HG03342 (cell line): ENCODE measurements at regions not wholly inside any gene's neighbourhood (a gene's known extent, or its start where the extent isn't known, plus 50 kb on each side); places are given as distances from the start of the nearest gene placed in this dataset.

Experiments
- ATAC-seq: cut with Tn5 transposase; IDR thresholded peaks from one replicate; pipeline ENCODE4 v1.9.1; 2021; ENCODE audit warnings: mild to moderate bottlenecking, moderate library complexity; ENCODE audit not compliant: unreplicated experiment

DNA sequence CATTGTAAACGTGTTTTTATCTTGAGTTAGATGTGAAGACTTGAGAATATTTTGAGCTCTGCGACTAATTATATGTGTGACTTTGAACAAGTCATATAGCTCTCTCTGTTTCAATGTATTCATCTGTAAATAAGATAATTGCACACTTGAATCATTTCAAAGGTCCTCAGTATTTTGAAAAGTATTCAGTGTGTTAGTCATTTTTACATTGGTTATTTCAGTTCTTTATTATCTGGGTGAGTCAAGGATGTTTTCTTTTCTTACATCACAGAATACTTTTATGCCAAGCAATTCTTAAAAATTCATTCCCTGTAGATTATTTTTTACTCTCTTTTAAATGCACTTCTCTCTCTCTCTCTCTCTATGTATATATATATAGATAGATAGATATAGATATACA, 1098.0 kb upstream of the ZEB2 start:
- no peak for ATAC-seq

DNA sequence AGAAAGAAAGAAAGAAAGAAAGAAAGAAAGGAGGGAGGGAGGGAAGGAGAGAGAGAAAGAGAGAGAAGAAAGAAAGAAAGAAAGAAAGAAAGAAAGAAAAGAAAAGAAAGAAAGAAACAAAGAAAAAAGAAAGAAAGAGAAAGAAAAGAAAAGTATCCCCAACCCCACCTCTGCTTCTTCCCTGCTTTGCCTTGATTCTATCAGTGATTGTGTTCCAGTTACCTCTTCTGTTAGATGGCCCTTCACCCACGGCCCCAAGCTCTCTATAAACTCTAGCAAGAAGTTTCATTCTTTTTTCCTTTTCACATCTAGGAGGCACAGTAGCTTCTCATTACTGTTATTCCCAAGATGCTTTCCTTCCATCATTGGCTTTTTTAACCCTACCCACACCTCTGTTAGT, 1097.5 kb upstream of the ZEB2 start:
- no peak for ATAC-seq

DNA sequence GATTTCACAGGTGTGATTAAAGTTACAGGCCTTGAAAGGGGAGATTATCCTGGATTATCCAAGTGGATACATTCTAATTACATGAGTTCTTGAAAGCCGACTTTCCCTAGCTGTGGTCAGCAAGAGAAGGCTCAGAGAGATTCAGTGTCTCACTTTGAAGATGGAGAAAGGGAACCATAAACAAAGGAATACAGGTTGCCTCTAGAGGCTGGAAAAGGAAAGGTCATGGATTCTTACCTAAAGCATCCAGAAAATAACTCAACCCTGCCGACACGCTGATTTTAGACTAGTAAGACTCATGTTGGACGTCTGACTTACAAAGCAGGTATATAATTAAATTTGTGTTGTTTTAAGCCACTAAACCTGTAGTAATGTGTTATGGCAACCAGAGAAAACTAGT, 1095.7 kb upstream of the ZEB2 start:
- no peak for ATAC-seq

DNA sequence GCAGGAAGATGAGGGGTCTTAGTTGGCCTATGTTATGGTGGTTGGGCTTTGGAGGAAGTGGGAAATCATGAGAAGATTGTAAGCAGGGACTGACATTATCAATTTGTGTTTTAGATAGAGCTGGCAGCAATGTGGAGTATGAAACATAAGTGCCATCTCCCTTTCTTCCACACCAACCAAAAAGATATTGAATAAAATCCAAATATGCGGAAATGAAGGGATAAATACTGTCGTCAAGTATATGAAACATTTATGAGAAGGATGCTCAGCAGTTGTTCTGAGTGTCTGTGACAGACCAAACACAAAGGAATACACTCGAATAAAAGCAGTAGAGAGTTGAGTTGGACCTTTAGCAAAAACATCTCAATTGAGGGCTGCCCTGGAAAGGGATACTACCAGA, 1090.0 kb upstream of the ZEB2 start:
- no peak for ATAC-seq

DNA sequence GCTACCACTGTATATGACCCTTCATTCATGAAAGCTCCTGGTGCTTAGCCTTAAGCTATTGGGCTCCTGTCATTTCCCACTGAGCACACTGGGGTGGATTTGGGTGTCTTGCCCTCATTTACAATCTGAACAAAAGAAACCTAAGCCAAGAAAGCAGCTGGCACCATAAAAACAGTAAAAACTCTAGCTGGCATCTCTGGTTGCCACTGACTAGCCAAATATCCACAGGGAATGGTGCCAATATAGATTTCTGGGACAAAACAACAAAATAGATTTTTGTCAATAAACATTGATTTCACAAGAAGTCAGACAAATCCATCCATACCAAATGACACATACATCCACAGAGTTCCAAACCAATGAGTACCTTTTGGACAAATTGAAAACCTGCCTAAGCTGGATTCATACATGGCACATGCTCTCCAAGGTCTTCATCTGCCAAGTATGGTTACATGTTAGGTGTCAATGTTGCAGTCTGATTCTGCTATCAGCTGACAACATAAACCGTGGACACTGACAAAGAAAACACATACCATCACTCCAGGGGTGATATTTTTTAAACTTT, 1081.5 kb upstream of the ZEB2 start:
- ATAC-seq, result no peak

DNA sequence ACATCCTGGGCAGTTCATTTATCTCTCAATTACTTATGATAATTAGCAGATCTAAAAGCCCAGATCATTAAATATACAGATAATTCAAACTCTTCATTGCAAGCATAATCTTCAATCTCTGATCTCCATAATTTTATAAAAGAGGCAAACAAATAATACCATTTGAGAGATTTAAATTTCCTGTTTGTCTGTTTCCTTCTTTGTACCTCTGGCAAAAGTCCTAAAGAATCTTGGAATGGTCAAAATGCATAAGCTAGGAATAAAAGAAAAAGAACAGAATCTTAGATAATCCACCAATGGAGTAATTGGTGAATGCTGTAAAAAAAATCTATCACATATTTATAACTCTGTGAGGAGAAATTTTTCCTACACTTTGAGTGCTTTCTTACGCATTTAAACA, 1080.9 kb upstream of the ZEB2 start:
- no peak for ATAC-seq

DNA sequence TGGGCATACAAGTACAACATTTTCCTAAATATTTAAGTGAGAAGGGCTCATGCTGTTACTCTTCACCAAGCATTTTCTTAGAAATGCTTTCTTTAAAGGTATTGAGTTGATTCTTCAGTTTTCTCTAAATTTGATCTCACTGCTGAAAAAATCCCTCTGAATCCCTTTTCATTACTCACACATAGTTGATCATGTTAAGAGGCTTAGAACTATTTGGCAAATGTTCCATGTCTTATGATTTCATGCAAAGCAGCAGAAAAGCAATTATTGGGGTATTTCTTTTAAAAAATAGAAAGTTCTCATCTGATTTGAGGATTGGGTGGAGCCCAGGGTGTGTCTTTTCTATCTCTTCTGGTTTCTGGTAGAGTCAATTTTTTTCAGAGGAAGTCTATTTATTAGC, 1079.8 kb upstream of the ZEB2 start:
- ATAC-seq, result no peak

DNA sequence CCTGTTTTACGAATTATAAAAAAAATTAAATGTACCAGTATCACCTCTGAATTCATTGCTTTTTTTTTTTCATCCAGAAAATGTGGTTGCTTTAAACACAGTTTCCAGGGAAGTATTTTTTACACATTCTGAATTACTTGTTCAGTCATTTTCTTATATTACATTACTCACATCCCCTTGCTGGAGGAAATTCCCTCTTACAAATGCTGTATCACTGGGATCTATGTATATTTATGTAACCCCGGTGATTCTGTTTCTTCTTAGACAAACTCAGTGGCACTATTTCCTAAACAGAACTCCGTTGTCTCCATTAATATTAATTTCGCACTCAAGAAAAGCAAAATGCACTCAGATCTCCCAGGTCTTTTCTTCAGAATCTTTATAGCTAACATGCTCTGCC, 1078.5 kb upstream of the ZEB2 start:
- ATAC-seq, result no peak

DNA sequence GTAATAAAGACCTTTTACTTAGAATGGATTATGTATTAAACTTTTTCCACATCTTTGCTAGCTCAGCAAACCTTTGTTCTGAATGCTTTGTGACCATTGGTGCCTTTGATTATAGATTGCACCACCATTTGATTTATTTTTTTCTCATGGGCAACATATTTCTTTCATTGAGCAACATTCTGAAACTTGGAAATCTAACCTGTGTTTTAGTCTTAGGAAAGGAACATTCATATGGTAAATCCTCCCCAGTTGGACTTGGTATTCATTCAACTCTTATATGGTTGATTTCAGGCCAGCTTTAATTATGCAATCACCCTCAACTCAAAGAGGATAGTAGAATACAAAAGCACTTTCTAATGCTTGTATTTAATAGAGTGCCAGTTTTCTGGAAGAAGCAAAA, 1077.9 kb upstream of the ZEB2 start:
- no peak for ATAC-seq

DNA sequence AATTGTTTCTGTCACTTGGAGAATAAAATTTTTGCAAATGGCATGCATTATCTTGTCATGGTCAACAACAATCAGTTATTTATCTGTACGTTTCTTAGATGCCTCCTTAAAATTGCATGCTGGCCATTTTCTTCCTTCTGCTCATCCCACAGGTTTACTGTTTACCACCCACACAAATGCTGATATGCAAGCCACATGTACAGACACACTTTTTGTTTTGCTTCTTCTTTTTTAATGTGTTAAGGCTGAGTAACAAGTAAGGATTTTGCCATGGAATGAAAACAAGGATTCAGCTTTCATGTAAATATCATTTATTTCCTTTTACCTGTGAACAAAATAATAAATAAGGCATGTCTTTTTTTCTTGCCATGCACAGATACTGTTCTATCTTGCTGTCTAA, 1077.1 kb upstream of the ZEB2 start:
- ATAC-seq, result no peak

DNA sequence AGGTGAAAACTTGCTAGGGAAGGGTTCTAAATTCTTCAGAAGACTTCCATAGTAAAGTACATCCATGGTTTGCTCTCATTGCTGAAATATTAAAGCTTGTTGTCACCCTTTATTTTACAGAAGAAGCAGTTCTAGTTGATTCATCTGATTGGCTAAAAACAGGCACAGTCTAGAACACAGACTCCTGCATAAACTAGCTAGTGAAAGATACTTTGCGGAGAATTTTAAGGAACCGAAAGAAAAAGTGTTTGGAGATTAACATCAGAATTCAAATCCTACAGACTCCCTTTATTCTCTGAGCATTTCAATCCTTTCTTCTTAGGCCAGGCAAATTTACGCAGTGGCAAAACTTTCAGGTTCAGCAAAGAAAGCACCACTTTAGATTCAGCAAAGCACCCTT, 1076.5 kb upstream of the ZEB2 start:
- no peak for ATAC-seq

DNA sequence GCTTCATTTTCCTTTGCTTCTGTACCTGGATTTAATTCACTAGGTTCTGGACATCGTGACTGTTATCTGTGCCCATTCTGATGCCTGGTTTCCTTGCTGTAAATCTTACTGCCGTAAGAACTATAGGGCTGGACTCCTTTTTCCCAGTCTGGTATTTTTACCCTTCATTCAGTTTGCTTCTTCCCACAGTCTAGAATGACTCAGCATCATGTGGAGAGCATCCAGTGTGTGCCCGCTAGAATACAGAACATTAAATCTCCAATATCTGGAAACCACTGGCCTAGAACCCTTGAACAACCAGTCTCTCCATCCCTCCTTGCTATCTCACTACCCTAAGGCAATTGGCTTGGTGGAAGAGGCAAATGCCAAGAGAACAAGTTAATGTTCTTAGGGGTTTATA, 1075.4 kb upstream of the ZEB2 start:
- no peak for ATAC-seq

DNA sequence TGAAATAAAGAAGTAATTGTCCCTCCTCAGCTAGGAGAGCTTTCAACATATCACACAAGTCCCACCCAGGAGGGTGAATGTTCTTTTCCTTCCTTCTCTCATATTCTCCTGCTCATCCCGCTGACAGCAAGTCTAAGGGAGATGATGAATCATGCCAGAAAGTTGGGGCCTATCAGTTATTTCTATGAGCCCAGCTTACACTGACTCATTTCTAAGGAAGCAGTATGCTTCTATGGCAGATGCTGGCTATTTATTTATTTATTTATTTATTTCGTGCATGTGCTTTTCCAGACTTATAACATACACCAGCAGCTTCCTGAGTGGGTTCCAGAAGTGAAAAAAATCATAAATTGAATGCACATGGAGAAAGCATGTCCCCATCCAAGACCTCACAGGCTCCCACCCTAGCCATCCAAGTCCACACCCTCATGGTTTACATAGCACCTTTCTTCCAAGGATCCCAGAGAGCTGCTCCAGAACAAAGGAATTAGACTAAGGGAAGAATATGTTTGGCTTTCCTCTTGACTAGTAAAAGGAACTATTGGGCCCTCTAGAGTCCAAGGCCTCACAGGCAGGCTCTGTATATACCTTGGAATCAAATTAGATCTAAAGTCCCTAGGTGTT, 1074.2 kb upstream of the ZEB2 start:
- ATAC-seq, result no peak

DNA sequence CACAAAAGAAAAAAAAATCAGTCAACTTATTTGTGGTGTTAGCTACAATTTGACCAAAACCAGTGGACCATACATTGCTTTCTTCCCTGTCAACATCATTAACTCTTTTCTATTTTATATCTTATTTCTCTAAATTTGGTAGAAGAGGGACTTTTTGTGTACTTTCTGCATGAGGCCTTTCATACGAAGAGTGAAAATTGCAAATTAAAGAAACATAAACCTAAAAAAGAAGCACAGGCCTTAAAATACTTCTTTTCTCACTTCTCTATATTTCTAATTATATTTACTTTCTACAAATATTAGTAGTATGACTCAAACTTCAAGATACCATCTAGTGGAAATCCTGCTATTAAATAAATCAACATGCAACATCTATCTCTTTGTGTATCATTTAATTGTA, 1073.4 kb upstream of the ZEB2 start:
- ATAC-seq, result no peak

DNA sequence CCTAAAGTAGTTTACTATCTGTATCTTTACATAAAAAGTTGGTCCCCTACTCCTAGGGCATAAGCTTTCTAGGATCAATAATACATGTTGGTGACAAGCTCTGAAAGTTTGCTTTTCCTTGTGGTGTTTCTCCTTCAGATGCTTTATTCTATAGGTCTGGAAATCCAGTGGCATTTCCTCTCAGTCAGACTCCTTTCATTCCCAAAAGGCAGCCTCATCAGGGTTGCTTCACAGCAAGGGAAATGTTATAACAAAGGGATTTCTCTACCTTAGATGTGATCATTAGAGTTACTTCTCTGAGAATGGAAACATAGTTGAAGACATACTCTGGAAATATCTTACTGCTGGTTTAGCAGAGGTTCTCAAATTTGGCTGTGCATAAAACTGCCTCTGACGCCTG, 1072.4 kb upstream of the ZEB2 start:
- ATAC-seq, result no peak

DNA sequence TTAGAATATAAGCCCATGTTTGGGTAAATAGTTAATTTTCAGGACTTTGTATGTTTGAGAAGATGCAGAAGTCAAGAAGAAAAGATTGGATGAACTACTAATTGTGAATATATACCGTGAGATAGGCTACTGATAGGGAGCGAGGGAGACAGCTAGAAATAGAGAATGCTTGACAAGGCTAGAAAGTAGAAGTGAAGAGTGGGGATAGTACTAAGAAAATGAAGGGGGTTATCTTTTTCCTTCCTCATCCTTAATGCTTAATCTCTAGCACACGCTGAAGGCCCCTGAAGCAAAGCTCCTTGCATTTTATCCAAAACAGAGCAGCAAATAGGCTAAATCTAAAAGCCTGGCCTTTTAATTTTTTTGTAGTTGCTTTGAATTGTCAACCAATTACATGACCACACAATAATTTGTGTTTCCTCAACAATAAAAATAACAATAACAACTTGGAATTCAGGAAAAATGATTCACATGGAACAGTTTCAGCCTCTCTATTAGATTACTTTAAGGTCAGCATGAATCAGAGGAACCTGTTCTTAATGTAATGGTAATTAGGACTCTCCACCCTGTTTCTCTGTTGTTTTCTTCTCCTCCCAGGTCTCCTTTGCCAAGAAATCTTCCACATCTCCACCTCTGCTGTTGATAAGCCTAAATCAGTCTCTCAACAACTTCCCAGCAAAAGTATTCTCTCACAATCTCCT, 1071.3 kb upstream of the ZEB2 start:
- no peak for ATAC-seq

DNA sequence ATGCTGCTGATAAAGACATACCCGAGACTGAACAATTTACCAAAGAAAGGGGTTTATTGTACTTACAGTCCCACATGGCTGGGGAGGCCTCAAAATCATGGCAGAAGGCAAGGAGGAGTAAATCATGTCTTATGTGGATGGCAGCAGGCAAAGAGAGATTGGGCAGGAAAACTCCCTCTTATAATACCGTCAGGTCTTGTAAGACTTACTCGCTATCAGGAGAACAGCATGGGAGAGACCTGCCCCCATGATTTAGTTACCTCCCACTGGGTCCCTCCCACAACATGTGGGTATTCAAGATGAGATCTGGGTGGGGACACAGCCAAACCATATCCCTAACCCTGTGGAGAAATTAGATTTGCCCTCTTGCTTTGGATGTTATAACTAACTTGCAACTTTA, 1068.0 kb upstream of the ZEB2 start:
- ATAC-seq, result no peak

DNA sequence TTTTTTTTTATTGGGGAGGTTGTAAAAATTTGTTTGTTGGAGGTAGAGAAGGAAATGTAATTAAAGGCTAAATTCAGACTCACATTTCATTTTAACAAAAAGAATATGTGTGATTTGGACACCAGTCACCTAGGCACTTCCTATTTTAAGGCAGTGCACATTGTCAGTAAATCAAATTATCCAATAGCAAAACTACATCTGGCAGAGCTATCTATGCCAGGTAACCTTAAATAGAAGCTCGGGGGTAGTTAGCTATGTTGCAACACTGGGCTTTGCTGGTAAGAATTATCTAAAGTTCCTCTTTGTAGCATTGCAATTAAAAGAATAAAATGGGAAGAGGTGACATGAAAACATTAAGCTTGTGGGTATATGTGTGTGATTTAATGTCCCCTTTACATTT, 1064.4 kb upstream of the ZEB2 start:
- no peak for ATAC-seq

DNA sequence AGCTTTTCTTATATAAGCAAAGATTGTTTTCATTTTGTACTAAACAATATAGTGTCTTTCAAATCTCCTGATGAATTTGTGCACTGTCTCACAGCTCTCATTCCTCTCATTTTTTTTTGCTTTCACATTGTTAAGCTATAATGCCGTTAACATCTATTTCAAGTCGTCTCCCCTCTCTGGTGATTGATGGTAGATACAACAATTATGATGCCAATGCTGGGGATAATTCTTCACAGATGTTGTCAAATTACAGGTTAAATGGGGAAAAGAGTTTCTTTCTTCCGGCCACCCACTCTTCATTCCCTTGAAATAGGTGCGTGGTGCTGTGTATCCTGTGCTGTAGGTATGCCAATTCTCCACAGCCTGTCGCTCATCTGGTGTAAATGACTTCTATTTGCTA, 1053.7 kb upstream of the ZEB2 start:
- ATAC-seq, result no peak

DNA sequence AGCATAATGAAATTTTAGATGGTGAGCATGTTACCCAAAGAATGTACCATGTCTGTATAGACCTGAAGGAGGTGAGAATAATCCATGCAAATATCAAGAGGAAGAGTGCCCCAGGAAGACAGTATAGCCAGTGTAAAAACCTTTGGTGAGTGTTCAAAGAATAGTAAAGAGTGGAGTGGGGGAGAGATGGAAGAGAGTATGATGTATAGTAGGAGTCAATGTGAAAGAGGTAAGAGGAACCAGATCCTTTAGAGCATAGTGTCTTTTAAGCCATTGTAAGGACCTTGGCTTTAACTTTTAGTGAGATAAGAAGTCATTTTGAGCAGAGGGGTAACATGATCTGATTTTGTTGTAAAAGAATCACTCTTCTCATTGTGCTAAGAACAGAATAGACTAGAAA, 1052.3 kb upstream of the ZEB2 start:
- ATAC-seq, result no peak

DNA sequence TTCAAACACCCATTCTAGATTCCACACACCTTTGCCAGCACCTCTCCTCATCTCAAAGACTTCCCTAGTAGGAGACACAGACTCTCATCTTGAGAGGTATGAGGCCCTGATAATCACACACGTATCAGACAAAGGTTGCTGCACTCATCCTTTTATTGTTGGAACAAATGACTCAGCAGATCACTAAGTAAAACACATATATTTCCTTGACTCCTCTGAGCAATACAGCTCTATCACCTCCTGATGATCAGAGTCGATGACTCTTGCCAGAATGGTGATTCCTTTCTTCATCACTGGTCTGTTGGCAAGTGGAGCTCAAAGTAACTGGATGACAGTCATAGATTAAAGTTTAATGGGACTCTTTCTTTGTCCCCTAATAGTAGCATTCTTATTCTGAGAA, 1049.2 kb upstream of the ZEB2 start:
- ATAC-seq, result no peak

DNA sequence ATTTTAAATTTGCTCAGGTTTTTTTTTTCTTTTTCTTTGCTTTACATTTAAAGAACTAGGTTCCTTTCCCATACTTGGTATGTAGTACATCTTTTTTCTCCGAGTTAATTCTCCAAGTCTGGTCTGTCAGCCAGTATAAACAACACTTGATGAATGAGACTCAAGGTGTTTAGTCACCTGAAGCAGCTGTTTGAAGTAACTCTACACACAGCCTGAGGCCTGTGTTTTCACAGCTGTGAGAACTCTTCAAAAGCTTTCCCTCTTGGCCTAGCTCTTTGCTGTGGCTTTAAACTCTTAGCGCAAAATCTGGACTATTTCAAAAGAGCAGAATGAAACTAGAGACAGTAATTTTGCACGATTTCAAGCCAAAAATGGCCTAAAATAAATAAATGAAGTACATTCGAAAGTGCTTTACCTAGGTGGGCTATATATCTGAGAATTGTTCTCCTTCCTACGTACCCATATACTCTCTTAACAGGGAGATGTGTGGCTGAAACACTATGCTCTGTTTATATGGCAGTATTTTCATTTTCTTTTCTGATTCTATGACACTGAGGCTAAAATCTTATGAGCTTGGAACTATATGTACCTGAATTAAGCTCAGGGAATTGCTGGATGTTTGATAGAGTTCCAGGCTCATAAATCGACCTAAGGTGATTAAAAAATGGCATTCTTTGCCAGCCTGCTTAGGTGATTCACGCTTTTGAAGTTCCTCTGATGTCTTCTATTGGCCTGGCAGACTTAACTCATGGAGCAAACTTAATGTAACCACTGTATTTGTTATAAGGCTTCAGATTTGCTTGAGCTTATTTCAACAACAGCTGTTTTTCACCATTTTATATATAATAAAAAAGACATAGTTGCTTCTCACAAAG, 1044.1 kb upstream of the ZEB2 start:
- no peak for ATAC-seq
